ENCODE measurements at regions not wholly inside any gene's neighbourhood (a gene's known extent, or its start where the extent isn't known, plus 50 kb on each side); places are given as distances from the start of the nearest gene placed in this dataset.

- Mint-ChIP-seq H3K4me3 (no peak overlapping the region), H3K36me3 (ENCODE audit: low read depth) (no peaks in the 10 kb centered on the region), H3K4me1 (no peaks in the 10 kb centered on the region), H3K27me3 (peaks cover 17% of the 10 kb centered on the region), H3K27ac (no peak overlapping the region)
- ATAC-seq (no peak), DNase-seq (no peak)
- H3K9me3 ChIP-seq (ENCODE audit: control insufficient read depth, low read length, poor library complexity, severe bottlenecking) = peaks cover 3% of the 10 kb centered on the region
Measured at GRCh38 chr10:129310881-129311280, 156.2 kb upstream of the MGMT start.

GRCh38 chr10:129319934-129320333 lies 147.1 kb upstream of the MGMT start:
- H3K4me1 Mint-ChIP-seq = no peaks in the 10 kb centered on the region
- no peak overlapping the region for H3K4me3 Mint-ChIP-seq
- H3K36me3 Mint-ChIP-seq (ENCODE audit: low read depth) = no peaks in the 10 kb centered on the region
- H3K27ac Mint-ChIP-seq = no peak overlapping the region
- no peak for DNase-seq
- peaks cover 3% of the 10 kb centered on the region for H3K9me3 ChIP-seq (ENCODE audit: control insufficient read depth, low read length, poor library complexity, severe bottlenecking)
- ATAC-seq = no peak
- H3K27me3 Mint-ChIP-seq = peaks cover 7% of the 10 kb centered on the region

GRCh38 chr10:129320340-129320739 lies 146.7 kb upstream of the MGMT start:
- ATAC-seq = no peak
- H3K27ac Mint-ChIP-seq = no peak overlapping the region
- H3K36me3 Mint-ChIP-seq (ENCODE audit: low read depth) = no peaks in the 10 kb centered on the region
- no peak overlapping the region for H3K4me3 Mint-ChIP-seq
- peaks cover 7% of the 10 kb centered on the region for H3K27me3 Mint-ChIP-seq
- H3K4me1 Mint-ChIP-seq = no peaks in the 10 kb centered on the region
- DNase-seq = no peak
- peaks cover 2% of the 10 kb centered on the region for H3K9me3 ChIP-seq (ENCODE audit: control insufficient read depth, low read length, poor library complexity, severe bottlenecking)

- no peak for ATAC-seq
- no peak overlapping the region for H3K4me3 Mint-ChIP-seq
Measured at GRCh38 chr10:129321727-129322126, 145.3 kb upstream of the MGMT start.

GRCh38 chr10:129322933-129323820 lies 143.9 kb upstream of the MGMT start:
- Mint-ChIP-seq H3K27ac (no peak overlapping the region), H3K4me1 (no peaks in the 10 kb centered on the region), H3K36me3 (ENCODE audit: low read depth) (no peaks in the 10 kb centered on the region), H3K27me3 (peaks cover 7% of the 10 kb centered on the region), H3K4me3 (no peak overlapping the region)
- ATAC-seq = no peak
- no peaks in the 10 kb centered on the region for H3K9me3 ChIP-seq (ENCODE audit: control insufficient read depth, low read length, poor library complexity, severe bottlenecking)
- DNase-seq = no peak

More at GRCh38 chr10:129321727-129322126, 145.3 kb upstream of the MGMT start:
- no peak for DNase-seq
- Mint-ChIP-seq H3K4me1 (no peaks in the 10 kb centered on the region), H3K27me3 (peaks cover 7% of the 10 kb centered on the region), H3K27ac (no peak overlapping the region), H3K36me3 (ENCODE audit: low read depth) (no peaks in the 10 kb centered on the region)
- H3K9me3 ChIP-seq (ENCODE audit: control insufficient read depth, low read length, poor library complexity, severe bottlenecking) = no peaks in the 10 kb centered on the region

- DNase-seq (no peak), ATAC-seq (no peak)
- H3K9me3 ChIP-seq (ENCODE audit: control insufficient read depth, low read length, poor library complexity, severe bottlenecking) = no peaks in the 10 kb centered on the region
- Mint-ChIP-seq H3K27me3 (peaks cover 7% of the 10 kb centered on the region), H3K36me3 (ENCODE audit: low read depth) (no peaks in the 10 kb centered on the region), H3K27ac (no peak overlapping the region), H3K4me1 (no peaks in the 10 kb centered on the region), H3K4me3 (no peak overlapping the region)
Measured at GRCh38 chr10:129323879-129324278, 143.2 kb upstream of the MGMT start.

- ATAC-seq (no peak), DNase-seq (no peak)
- Mint-ChIP-seq H3K27ac (no peak overlapping the region), H3K4me1 (no peaks in the 10 kb centered on the region), H3K27me3 (peaks cover 20% of the 10 kb centered on the region), H3K4me3 (no peak overlapping the region), H3K36me3 (ENCODE audit: low read depth) (no peaks in the 10 kb centered on the region)
- no peaks in the 10 kb centered on the region for H3K9me3 ChIP-seq (ENCODE audit: control insufficient read depth, low read length, poor library complexity, severe bottlenecking)
Measured at GRCh38 chr10:129325893-129326292, 141.1 kb upstream of the MGMT start.

GRCh38 chr10:129328546-129328945 lies 138.5 kb upstream of the MGMT start:
- no peaks in the 10 kb centered on the region for H3K9me3 ChIP-seq (ENCODE audit: control insufficient read depth, low read length, poor library complexity, severe bottlenecking)
- Mint-ChIP-seq H3K27ac (no peak overlapping the region), H3K4me3 (no peak overlapping the region), H3K27me3 (peaks cover 29% of the 10 kb centered on the region), H3K36me3 (ENCODE audit: low read depth) (no peaks in the 10 kb centered on the region), H3K4me1 (no peaks in the 10 kb centered on the region)
- no peak for DNase-seq
- no peak for ATAC-seq

- no peak for ATAC-seq
- Mint-ChIP-seq H3K27me3 (peaks cover 34% of the 10 kb centered on the region), H3K36me3 (ENCODE audit: low read depth) (no peaks in the 10 kb centered on the region), H3K4me1 (no peaks in the 10 kb centered on the region), H3K27ac (no peak overlapping the region), H3K4me3 (no peak overlapping the region)
- no peaks in the 10 kb centered on the region for H3K9me3 ChIP-seq (ENCODE audit: control insufficient read depth, low read length, poor library complexity, severe bottlenecking)
- no peak for DNase-seq
Measured at GRCh38 chr10:129329385-129330055, 137.5 kb upstream of the MGMT start.

GRCh38 chr10:129330211-129330610 lies 136.8 kb upstream of the MGMT start:
- Mint-ChIP-seq H3K27ac (no peak overlapping the region), H3K4me1 (no peaks in the 10 kb centered on the region), H3K27me3 (peaks cover 34% of the 10 kb centered on the region), H3K4me3 (no peak overlapping the region), H3K36me3 (ENCODE audit: low read depth) (no peaks in the 10 kb centered on the region)
- no peak for ATAC-seq
- no peak for DNase-seq
- no peaks in the 10 kb centered on the region for H3K9me3 ChIP-seq (ENCODE audit: control insufficient read depth, low read length, poor library complexity, severe bottlenecking)

- H3K9me3 ChIP-seq (ENCODE audit: control insufficient read depth, low read length, poor library complexity, severe bottlenecking) = no peaks in the 10 kb centered on the region
- H3K36me3 Mint-ChIP-seq (ENCODE audit: low read depth) = no peaks in the 10 kb centered on the region
- H3K27ac Mint-ChIP-seq = no peak overlapping the region
- H3K27me3 Mint-ChIP-seq = peaks cover 35% of the 10 kb centered on the region
- no peak overlapping the region for H3K4me3 Mint-ChIP-seq
- ATAC-seq = no peak
- H3K4me1 Mint-ChIP-seq = no peaks in the 10 kb centered on the region
- no peak for DNase-seq
Measured at GRCh38 chr10:129331207-129331838, 135.7 kb upstream of the MGMT start.

GRCh38 chr10:129331839-129332220 lies 135.2 kb upstream of the MGMT start:
- Mint-ChIP-seq H3K4me1 (no peaks in the 10 kb centered on the region), H3K36me3 (ENCODE audit: low read depth) (no peaks in the 10 kb centered on the region), H3K27me3 (peaks cover 39% of the 10 kb centered on the region), H3K27ac (no peak overlapping the region), H3K4me3 (no peak overlapping the region)
- no peak for ATAC-seq
- no peak for DNase-seq
- no peaks in the 10 kb centered on the region for H3K9me3 ChIP-seq (ENCODE audit: control insufficient read depth, low read length, poor library complexity, severe bottlenecking)

GRCh38 chr10:129332476-129332875 lies 134.6 kb upstream of the MGMT start:
- no peak for DNase-seq
- H3K27ac Mint-ChIP-seq = no peak overlapping the region
- H3K4me1 Mint-ChIP-seq = no peaks in the 10 kb centered on the region
- no peaks in the 10 kb centered on the region for H3K36me3 Mint-ChIP-seq (ENCODE audit: low read depth)
- peaks cover 39% of the 10 kb centered on the region for H3K27me3 Mint-ChIP-seq
- ATAC-seq = no peak
- H3K9me3 ChIP-seq (ENCODE audit: control insufficient read depth, low read length, poor library complexity, severe bottlenecking) = no peaks in the 10 kb centered on the region
- H3K4me3 Mint-ChIP-seq = no peak overlapping the region

Data from T-helper 17 cell (primary cell).